GM21619 (cell line): ENCODE measurements at regions not wholly inside any gene's neighbourhood (a gene's known extent, or its start where the extent isn't known, plus 50 kb on each side); places are given as distances from the start of the nearest gene placed in this dataset.
A peak's percentile ranks its signal among the peaks of the same experiment; 100 is the strongest.
"Not testable (repeated sequence)": the region's sequence is repeated elsewhere in the genome, so short reads cannot be mapped to it uniquely, and the experiment has no call there.

Experiments
- ATAC-seq: cut with Tn5 transposase; IDR thresholded peaks from one replicate; pipeline ENCODE4 v1.9.1; 2021; ENCODE audit not compliant: unreplicated experiment

- ATAC-seq, result no peak
Measured at GRCh38 chr15:99481951-99482230, 83.9 kb upstream of the MEF2A start.

- no peak for ATAC-seq
Measured at GRCh38 chr15:99482993-99483392, 82.8 kb upstream of the MEF2A start.

- no peak for ATAC-seq
Measured at GRCh38 chr15:99485153-99485961, 80.4 kb upstream of the MEF2A start.

- no peak for ATAC-seq
Measured at GRCh38 chr15:99485992-99486370, 79.8 kb upstream of the MEF2A start.

- no peak for ATAC-seq
Measured at GRCh38 chr15:99486371-99487336, 79.1 kb upstream of the MEF2A start.

GRCh38 chr15:99487337-99487730 lies 78.5 kb upstream of the MEF2A start:
- ATAC-seq, result no peak

- ATAC-seq, result no peak
Measured at GRCh38 chr15:99492275-99492674, 73.5 kb upstream of the MEF2A start.

GRCh38 chr15:99492716-99493115 lies 73.1 kb upstream of the MEF2A start:
- no peak for ATAC-seq

GRCh38 chr15:99493461-99493860 lies 72.3 kb upstream of the MEF2A start:
- no peak for ATAC-seq

- ATAC-seq, result not testable (repeated sequence)
Measured at GRCh38 chr15:99494536-99495233, 71.1 kb upstream of the MEF2A start.

GRCh38 chr15:99495430-99496301 lies 70.1 kb upstream of the MEF2A start:
- ATAC-seq, result no peak

- ATAC-seq, result no peak
Measured at GRCh38 chr15:99496302-99496629, 69.5 kb upstream of the MEF2A start.

- ATAC-seq, result peak; percentile 52
Measured at GRCh38 chr15:99502182-99502581, 63.6 kb upstream of the MEF2A start.

GRCh38 chr15:99502661-99503060 lies 63.1 kb upstream of the MEF2A start:
- ATAC-seq, result peak; percentile 6

- ATAC-seq, result no peak
Measured at GRCh38 chr15:99503411-99503810, 62.4 kb upstream of the MEF2A start.

- peak; percentile 24 for ATAC-seq
Measured at GRCh38 chr15:99504071-99504822, 61.5 kb upstream of the MEF2A start.

GRCh38 chr15:99504823-99505551 lies 60.8 kb upstream of the MEF2A start:
- ATAC-seq, result peak; percentile 46

- ATAC-seq, result no peak
Measured at GRCh38 chr15:99506399-99506798, 59.4 kb upstream of the MEF2A start.

GRCh38 chr15:99507016-99507503 lies 58.7 kb upstream of the MEF2A start:
- no peak for ATAC-seq
